Activated T-helper 17 cell treated with anti-CD3 and anti-CD28 coated beads, Interleukin-2, amount 50 U/mL, for 72 hours (primary cell): ENCODE measurements at regions not wholly inside any gene's neighbourhood (a gene's known extent, or its start where the extent isn't known, plus 50 kb on each side); places are given as distances from the start of the nearest gene placed in this dataset.
"Not testable (repeated sequence)": the region's sequence is repeated elsewhere in the genome, so short reads cannot be mapped to it uniquely, and the experiment has no call there.

Experiments used
- ATAC-seq: fragments of 150-1000 bp; cut with Tn5 transposase; replicated peaks from 2 replicates; pipeline ENCODE4 v1.10.0; 2021; ENCODE audit warnings: mild to moderate bottlenecking, moderate library complexity
- H3K27ac Mint-ChIP-seq: one replicate; pipeline ENCODE4 v1.8.0; 2022; ENCODE audit warnings: mixed read lengths
- H3K27me3 Mint-ChIP-seq: one replicate; pipeline ENCODE4 v1.8.0; 2022; ENCODE audit warnings: mixed read lengths
- H3K36me3 Mint-ChIP-seq: one replicate; pipeline ENCODE4 v1.8.0; 2022; ENCODE audit warnings: low read depth, mild to moderate bottlenecking, mixed read lengths
- H3K4me1 Mint-ChIP-seq: one replicate; pipeline ENCODE4 v1.8.0; 2022; ENCODE audit warnings: mixed read lengths
- H3K4me3 Mint-ChIP-seq: one replicate; pipeline ENCODE4 v1.8.0; 2022; ENCODE audit warnings: mild to moderate bottlenecking, mixed read lengths
- H3K9me3 Mint-ChIP-seq: one replicate; pipeline ENCODE4 v1.8.0; 2022; ENCODE audit warnings: mixed read lengths

- Mint-ChIP-seq H3K4me1 (no peaks in the 10 kb centered on the region), H3K36me3 (no peaks in the 10 kb centered on the region), H3K27me3 (no peaks in the 10 kb centered on the region), H3K27ac (no peak overlapping the region), H3K4me3 (no peak overlapping the region), H3K9me3 (peaks cover 6% of the 10 kb centered on the region)
- ATAC-seq, result no peak
Measured at GRCh38 chr7:91372323-91372722, 108.1 kb downstream of the FZD1 start.

GRCh38 chr7:91373111-91373800 lies 109.0 kb downstream of the FZD1 start:
- Mint-ChIP-seq H3K27ac (no peak overlapping the region), H3K27me3 (no peaks in the 10 kb centered on the region), H3K4me1 (no peaks in the 10 kb centered on the region), H3K36me3 (no peaks in the 10 kb centered on the region), H3K4me3 (no peak overlapping the region), H3K9me3 (peaks cover 10% of the 10 kb centered on the region)
- ATAC-seq, result no peak

GRCh38 chr7:91374321-91374989 lies 110.2 kb downstream of the FZD1 start:
- H3K36me3 Mint-ChIP-seq, result no peaks in the 10 kb centered on the region
- H3K9me3 Mint-ChIP-seq, result peaks cover 10% of the 10 kb centered on the region
- H3K27ac Mint-ChIP-seq, result no peak overlapping the region
- H3K4me3 Mint-ChIP-seq, result no peak overlapping the region
- no peak for ATAC-seq
- no peaks in the 10 kb centered on the region for H3K4me1 Mint-ChIP-seq
- no peaks in the 10 kb centered on the region for H3K27me3 Mint-ChIP-seq

- Mint-ChIP-seq H3K36me3 (no peaks in the 10 kb centered on the region), H3K4me1 (no peaks in the 10 kb centered on the region), H3K27ac (no peak overlapping the region), H3K27me3 (no peaks in the 10 kb centered on the region), H3K4me3 (no peak overlapping the region), H3K9me3 (peaks cover 10% of the 10 kb centered on the region)
- ATAC-seq, result no peak
Measured at GRCh38 chr7:91375378-91375777, 111.1 kb downstream of the FZD1 start.

- no peaks in the 10 kb centered on the region for H3K4me1 Mint-ChIP-seq
- H3K36me3 Mint-ChIP-seq, result no peaks in the 10 kb centered on the region
- H3K27me3 Mint-ChIP-seq, result no peaks in the 10 kb centered on the region
- no peak for ATAC-seq
- H3K27ac Mint-ChIP-seq, result no peak overlapping the region
- peaks cover 10% of the 10 kb centered on the region for H3K9me3 Mint-ChIP-seq
- no peak overlapping the region for H3K4me3 Mint-ChIP-seq
Measured at GRCh38 chr7:91378131-91378530, 113.9 kb downstream of the FZD1 start.

- Mint-ChIP-seq H3K4me1 (no peaks in the 10 kb centered on the region), H3K27me3 (no peaks in the 10 kb centered on the region), H3K36me3 (no peaks in the 10 kb centered on the region), H3K4me3 (no peak overlapping the region), H3K27ac (no peak overlapping the region), H3K9me3 (peaks cover 10% of the 10 kb centered on the region)
- ATAC-seq, result no peak
Measured at GRCh38 chr7:91379236-91379635, 115.0 kb downstream of the FZD1 start.

- Mint-ChIP-seq H3K27ac (no peak overlapping the region), H3K4me1 (no peaks in the 10 kb centered on the region), H3K9me3 (peaks cover 13% of the 10 kb centered on the region), H3K36me3 (no peaks in the 10 kb centered on the region), H3K4me3 (no peak overlapping the region), H3K27me3 (no peaks in the 10 kb centered on the region)
- no peak for ATAC-seq
Measured at GRCh38 chr7:91379991-91380390, 115.8 kb downstream of the FZD1 start.

GRCh38 chr7:91383053-91383904 lies 119.0 kb downstream of the FZD1 start:
- peaks cover 10% of the 10 kb centered on the region for H3K9me3 Mint-ChIP-seq
- H3K4me3 Mint-ChIP-seq, result no peak overlapping the region
- no peaks in the 10 kb centered on the region for H3K27me3 Mint-ChIP-seq
- ATAC-seq, result no peak
- H3K4me1 Mint-ChIP-seq, result no peaks in the 10 kb centered on the region
- no peak overlapping the region for H3K27ac Mint-ChIP-seq
- no peaks in the 10 kb centered on the region for H3K36me3 Mint-ChIP-seq

- H3K27ac Mint-ChIP-seq, result no peak overlapping the region
- no peaks in the 10 kb centered on the region for H3K27me3 Mint-ChIP-seq
- no peak overlapping the region for H3K4me3 Mint-ChIP-seq
- no peaks in the 10 kb centered on the region for H3K4me1 Mint-ChIP-seq
- peaks cover 10% of the 10 kb centered on the region for H3K9me3 Mint-ChIP-seq
- H3K36me3 Mint-ChIP-seq, result no peaks in the 10 kb centered on the region
- ATAC-seq, result no peak
Measured at GRCh38 chr7:91383905-91384274, 119.7 kb downstream of the FZD1 start.

- not testable (repeated sequence) for ATAC-seq, H3K27me3 Mint-ChIP-seq, H3K36me3 Mint-ChIP-seq, H3K4me3 Mint-ChIP-seq, H3K4me1 Mint-ChIP-seq, H3K27ac Mint-ChIP-seq
- peaks cover 14% of the 10 kb centered on the region for H3K9me3 Mint-ChIP-seq
Measured at GRCh38 chr7:91394757-91395156, 130.5 kb downstream of the FZD1 start.

- not testable (repeated sequence) for H3K27me3 Mint-ChIP-seq, H3K27ac Mint-ChIP-seq, H3K4me3 Mint-ChIP-seq, H3K4me1 Mint-ChIP-seq, ATAC-seq, H3K36me3 Mint-ChIP-seq
- peaks cover 14% of the 10 kb centered on the region for H3K9me3 Mint-ChIP-seq
Measured at GRCh38 chr7:91395313-91395712, 131.1 kb downstream of the FZD1 start.

- ATAC-seq, result no peak
- H3K4me1 Mint-ChIP-seq, result no peaks in the 10 kb centered on the region
- no peak overlapping the region for H3K4me3 Mint-ChIP-seq
- no peaks in the 10 kb centered on the region for H3K27me3 Mint-ChIP-seq
- peaks cover 14% of the 10 kb centered on the region for H3K9me3 Mint-ChIP-seq
- no peak overlapping the region for H3K27ac Mint-ChIP-seq
- no peaks in the 10 kb centered on the region for H3K36me3 Mint-ChIP-seq
Measured at GRCh38 chr7:91397096-91397495, 132.9 kb downstream of the FZD1 start.

- ATAC-seq, result no peak
Measured at GRCh38 chr7:91397612-91398011, 133.4 kb downstream of the FZD1 start.

GRCh38 chr7:91398341-91398740 lies 134.1 kb downstream of the FZD1 start:
- Mint-ChIP-seq H3K36me3 (no peaks in the 10 kb centered on the region), H3K27ac (no peak overlapping the region), H3K9me3 (peaks cover 15% of the 10 kb centered on the region), H3K4me1 (no peaks in the 10 kb centered on the region), H3K27me3 (no peaks in the 10 kb centered on the region), H3K4me3 (no peak overlapping the region)
- no peak for ATAC-seq

More at GRCh38 chr7:91397612-91398011, 133.4 kb downstream of the FZD1 start:
- Mint-ChIP-seq H3K27me3 (no peaks in the 10 kb centered on the region), H3K4me1 (no peaks in the 10 kb centered on the region), H3K27ac (no peak overlapping the region), H3K36me3 (no peaks in the 10 kb centered on the region), H3K9me3 (peaks cover 18% of the 10 kb centered on the region), H3K4me3 (no peak overlapping the region)
